ENCODE measurements at regions not wholly inside any gene's neighbourhood (a gene's known extent, or its start where the extent isn't known, plus 50 kb on each side); places are given as distances from the start of the nearest gene placed in this dataset.

DNA sequence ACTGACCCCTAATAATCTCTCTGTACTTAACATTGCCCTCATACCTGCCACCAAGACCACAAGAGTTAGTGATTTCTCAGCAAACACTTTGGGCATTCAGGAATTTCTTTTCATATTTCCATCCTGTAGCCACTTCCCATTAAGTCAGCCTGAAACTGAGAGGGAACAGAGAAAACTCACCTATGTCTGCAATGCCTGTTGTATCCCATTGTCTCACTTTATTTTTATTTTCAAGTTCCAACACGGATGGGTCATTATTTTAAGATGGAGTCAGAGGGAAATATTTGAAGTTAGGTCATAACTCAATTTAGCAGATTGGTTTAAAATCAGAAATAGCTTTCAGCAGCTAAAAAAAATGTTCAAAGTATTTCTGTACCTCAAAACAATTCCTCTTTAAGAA, 937.8 kb upstream of the CHORDC1 start:
- no peak for DNase-seq (ENCODE audit: low spot score)
- BruUV-seq (replicated peaks), result no TSS peak
- no peaks in the 10 kb centered on the region for H3K27me3 ChIP-seq (replicated peaks; ENCODE audit: insufficient read depth, low read depth, low read length, poor library complexity)
- H3K4me1 ChIP-seq (ENCODE audit: insufficient read depth, low read length, poor library complexity, severe bottlenecking), result peaks cover 23% of the 10 kb centered on the region
- no peaks in the 10 kb centered on the region for H3K36me3 ChIP-seq (ENCODE audit: insufficient read depth, low read length, poor library complexity, severe bottlenecking)
- POLR2A ChIA-PET (ENCODE audit: low non-redundant PET), result no interaction called here
- no peak for TF ChIP-seq CTCF (conservative IDR thresholded peaks at IDR 0.05; ENCODE audit: low read depth, low read length)
- no peak for TF ChIP-seq EZH2 (IDR thresholded peaks at IDR 0.05; ENCODE audit: borderline replicate concordance, low read depth, low read length, poor library complexity, severe bottlenecking)
- H3K4me3 ChIP-seq (ENCODE audit: low read depth, low read length, poor library complexity, severe bottlenecking), result no peak overlapping the region
- H3K27ac ChIP-seq (ENCODE audit: low read depth, low read length, poor library complexity, severe bottlenecking), result no peak overlapping the region
- CTCF ChIA-PET, result no interaction called here
- H3K9me3 ChIP-seq (ENCODE audit: low read depth, low read length, poor library complexity, severe bottlenecking), result no peaks in the 10 kb centered on the region
- intact Hi-C loops (cut with micrococcal nuclease; ENCODE audit: unreplicated experiment), result no loop called here

DNA sequence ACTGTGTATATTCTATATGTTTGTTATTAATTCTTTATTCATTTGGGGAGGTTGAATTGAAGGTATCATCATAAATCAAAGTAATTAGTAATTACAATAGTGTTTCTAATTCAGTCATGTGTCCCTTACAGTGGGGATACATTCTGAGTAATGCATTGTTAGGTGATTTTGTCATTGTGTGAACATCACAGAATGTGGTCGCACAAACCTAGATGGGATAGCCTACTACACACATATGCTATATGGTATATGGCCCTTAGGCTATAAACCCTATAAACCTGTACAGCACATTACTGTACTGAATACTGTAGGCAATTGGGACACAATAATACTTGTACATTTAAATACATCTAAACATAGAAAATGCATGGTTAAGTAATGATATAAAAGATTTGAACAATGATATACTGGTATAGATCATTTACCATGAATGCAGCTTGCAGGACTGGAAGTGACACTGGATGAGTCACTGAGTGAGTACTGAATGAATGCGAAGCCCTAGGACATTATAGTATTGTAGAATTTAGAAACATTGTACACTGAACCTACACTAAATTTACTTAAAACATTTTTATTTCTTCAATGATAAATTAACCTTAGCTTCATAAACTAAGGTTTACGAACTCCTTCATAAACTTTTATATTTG, 936.2 kb upstream of the CHORDC1 start:
- no peak for DNase-seq (ENCODE audit: low spot score)
- H3K9me3 ChIP-seq (ENCODE audit: low read depth, low read length, poor library complexity, severe bottlenecking), result no peaks in the 10 kb centered on the region
- H3K36me3 ChIP-seq (ENCODE audit: insufficient read depth, low read length, poor library complexity, severe bottlenecking), result no peaks in the 10 kb centered on the region
- TF ChIP-seq CTCF (conservative IDR thresholded peaks at IDR 0.05; ENCODE audit: low read depth, low read length), result no peak
- no peak for TF ChIP-seq EZH2 (IDR thresholded peaks at IDR 0.05; ENCODE audit: borderline replicate concordance, low read depth, low read length, poor library complexity, severe bottlenecking)
- POLR2A ChIA-PET (ENCODE audit: low non-redundant PET), result no interaction called here
- peaks cover 17% of the 10 kb centered on the region for H3K4me1 ChIP-seq (ENCODE audit: insufficient read depth, low read length, poor library complexity, severe bottlenecking)
- CTCF ChIA-PET, result no interaction called here
- no peak overlapping the region for H3K27ac ChIP-seq (ENCODE audit: low read depth, low read length, poor library complexity, severe bottlenecking)
- intact Hi-C loops (cut with micrococcal nuclease; ENCODE audit: unreplicated experiment), result no loop called here
- BruUV-seq (replicated peaks), result no TSS peak
- no peak overlapping the region for H3K4me3 ChIP-seq (ENCODE audit: low read depth, low read length, poor library complexity, severe bottlenecking)
- no peaks in the 10 kb centered on the region for H3K27me3 ChIP-seq (replicated peaks; ENCODE audit: insufficient read depth, low read depth, low read length, poor library complexity)

GRCh38 chr11:91158297-91158696, 935.4 kb upstream of the CHORDC1 start:
- intact Hi-C loops (cut with micrococcal nuclease; ENCODE audit: unreplicated experiment), result no loop called here
- Histone ChIP-seq H3K4me3 (ENCODE audit: low read depth, low read length, poor library complexity, severe bottlenecking) (no peak overlapping the region), H3K27ac (ENCODE audit: low read depth, low read length, poor library complexity, severe bottlenecking) (no peak overlapping the region), H3K36me3 (ENCODE audit: insufficient read depth, low read length, poor library complexity, severe bottlenecking) (no peaks in the 10 kb centered on the region), H3K27me3 (replicated peaks; ENCODE audit: insufficient read depth, low read depth, low read length, poor library complexity) (no peaks in the 10 kb centered on the region), H3K9me3 (ENCODE audit: low read depth, low read length, poor library complexity, severe bottlenecking) (no peaks in the 10 kb centered on the region), H3K4me1 (ENCODE audit: insufficient read depth, low read length, poor library complexity, severe bottlenecking) (peaks cover 10% of the 10 kb centered on the region)
- ChIA-PET POLR2A (ENCODE audit: low non-redundant PET) (no interaction called here), CTCF (no interaction called here)
- no TSS peak for BruUV-seq (replicated peaks)
- DNase-seq (ENCODE audit: low spot score), result no peak
- TF ChIP-seq CTCF (conservative IDR thresholded peaks at IDR 0.05; ENCODE audit: low read depth, low read length) (no peak), EZH2 (IDR thresholded peaks at IDR 0.05; ENCODE audit: borderline replicate concordance, low read depth, low read length, poor library complexity, severe bottlenecking) (no peak)
